Choroid plexus epithelial cell (primary cell): ENCODE measurements at regions not wholly inside any gene's neighbourhood (a gene's known extent, or its start where the extent isn't known, plus 50 kb on each side); places are given as distances from the start of the nearest gene placed in this dataset.
"Not testable (repeated sequence)": the region's sequence is repeated elsewhere in the genome, so short reads cannot be mapped to it uniquely, and the experiment has no call there.

Experiments
- DNase-seq: peaks from one replicate; pipeline ENCODE4 v3.0.0-alpha.2; 2010; ENCODE audit warnings: low read depth
- H3K4me3 ChIP-seq: 2 replicates; pipeline ENCODE4 v1.5.1; 2011; ENCODE audit warnings: low read depth, mild to moderate bottlenecking, control low read depth, low read length, moderate library complexity
- CTCF ChIP-seq: conservative IDR thresholded peaks from 2 replicates; pipeline ENCODE4 v1.5.1; 2011; ENCODE audit warnings: low read depth, mild to moderate bottlenecking, control low read depth, inconsistent platforms, low read length, moderate library complexity

DNA sequence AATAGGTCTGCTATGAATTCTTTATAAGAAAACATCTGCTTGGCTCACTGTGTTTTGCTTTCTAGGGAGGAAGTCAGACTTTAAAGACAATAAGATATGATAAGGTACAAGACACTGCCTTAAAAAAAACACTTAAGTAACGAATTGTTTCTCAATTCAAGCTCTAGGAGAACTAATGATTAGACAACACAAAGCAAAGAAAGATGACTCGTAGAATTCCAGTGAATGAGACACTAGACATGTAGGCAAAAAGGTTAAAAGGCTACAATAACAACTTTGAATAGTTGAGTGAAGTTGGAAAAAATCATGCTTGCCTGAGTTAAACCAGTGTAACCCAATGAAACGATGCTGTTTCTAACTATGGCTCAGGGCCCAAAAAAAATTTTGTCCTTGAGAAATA, 344.4 kb upstream of the ACTRT1 start:
- no peak for TF ChIP-seq CTCF
- H3K4me3 ChIP-seq: no peak overlapping the region
- DNase-seq: no peak

DNA sequence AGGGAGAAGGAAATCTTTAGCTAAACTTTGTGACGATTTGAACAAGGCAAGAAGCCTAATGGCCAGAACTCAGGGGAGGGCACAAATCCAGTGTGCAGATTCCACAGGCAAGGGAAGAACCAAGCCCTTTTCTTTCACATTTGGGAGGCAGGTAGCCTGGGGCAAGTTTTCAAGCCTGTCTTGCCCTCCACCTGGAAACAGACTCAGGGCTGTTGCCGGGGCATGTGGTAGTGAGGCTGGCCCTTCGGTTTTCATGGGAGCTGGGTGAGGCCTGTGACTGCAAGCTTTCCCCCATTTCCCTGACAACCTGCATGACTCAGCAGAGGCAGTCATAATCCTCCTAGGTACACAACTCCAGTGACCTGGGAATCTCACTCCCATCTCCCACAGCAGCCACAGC, 331.6 kb upstream of the ACTRT1 start:
- DNase-seq, H3K4me3 ChIP-seq: not testable (repeated sequence)

DNA sequence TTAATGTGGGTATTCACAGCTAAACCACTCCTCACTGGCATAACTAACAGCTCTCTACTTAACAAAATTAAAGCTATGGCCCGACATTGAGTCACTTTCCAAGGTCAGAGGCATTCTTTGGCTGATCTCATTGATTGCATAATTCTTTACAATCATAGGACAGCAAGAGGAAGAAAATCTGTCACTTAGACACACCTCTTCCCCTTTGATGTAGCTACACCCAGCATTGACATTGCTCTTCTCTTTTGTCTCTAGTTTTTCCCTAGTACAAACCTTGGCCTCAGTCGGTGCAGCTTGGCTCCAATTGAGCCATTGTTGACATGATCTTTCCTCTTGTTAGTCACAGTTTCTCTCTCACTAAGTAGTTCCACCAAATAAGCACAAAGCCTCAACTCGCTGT, 313.3 kb upstream of the ACTRT1 start:
- no peak for TF ChIP-seq CTCF
- DNase-seq: no peak
- no peak overlapping the region for H3K4me3 ChIP-seq

- no peak for TF ChIP-seq CTCF
- H3K4me3 ChIP-seq: no peak overlapping the region
- DNase-seq: no peak
Observed at GRCh38 chrX:128335671-128336070, 283.5 kb upstream of the ACTRT1 start.

DNA sequence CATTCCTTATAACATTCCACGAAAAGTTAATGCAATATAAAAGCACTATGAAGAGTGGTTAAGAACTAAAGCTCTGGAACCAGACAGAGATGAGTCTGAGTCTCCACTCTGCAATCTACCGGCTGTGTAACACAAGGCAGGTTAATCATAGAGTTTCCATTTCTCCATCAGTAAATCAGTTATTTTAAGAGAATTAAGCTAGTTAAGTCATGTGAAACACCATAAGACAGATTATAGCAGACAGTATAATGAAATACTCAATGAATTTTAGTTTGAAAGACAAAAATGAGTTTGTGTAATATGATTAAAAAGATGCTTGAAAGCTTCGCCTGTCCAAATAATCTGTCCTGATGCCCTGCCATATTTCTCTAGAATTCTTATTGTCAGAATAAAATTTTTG, 282.6 kb upstream of the ACTRT1 start:
- DNase-seq: no peak
- no peak overlapping the region for H3K4me3 ChIP-seq
- no peak for TF ChIP-seq CTCF

DNA sequence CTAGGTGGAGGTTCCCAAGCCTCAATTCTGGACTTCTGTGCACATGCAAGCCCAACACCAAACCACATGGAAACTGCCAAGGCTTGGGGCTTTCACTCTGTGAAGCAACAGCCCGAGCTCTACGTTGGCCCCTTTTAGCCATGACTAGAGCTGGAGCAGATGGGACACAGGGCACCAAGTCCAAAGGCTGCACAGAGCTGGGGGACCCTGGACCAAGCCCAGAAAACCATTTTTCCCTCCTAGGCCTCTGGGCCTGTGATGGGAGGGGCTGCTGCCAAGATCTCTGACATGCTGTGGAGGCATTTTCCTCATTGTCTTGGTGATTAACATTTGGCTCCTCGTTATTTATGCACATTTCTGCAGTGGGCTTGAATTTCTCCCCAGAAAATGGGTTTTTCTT, 258.7 kb upstream of the ACTRT1 start:
- H3K4me3 ChIP-seq: no peak overlapping the region
- no peak for TF ChIP-seq CTCF
- no peak for DNase-seq

GRCh38 chrX:128309311-128309710, 257.1 kb upstream of the ACTRT1 start:
- no peak for DNase-seq
- no peak for TF ChIP-seq CTCF
- no peak overlapping the region for H3K4me3 ChIP-seq

- H3K4me3 ChIP-seq: no peak overlapping the region
- TF ChIP-seq CTCF: no peak
- no peak for DNase-seq
Observed at GRCh38 chrX:128294198-128294597, 242.0 kb upstream of the ACTRT1 start.
